ENCODE measurements at regions not wholly inside any gene's neighbourhood (a gene's known extent, or its start where the extent isn't known, plus 50 kb on each side); places are given as distances from the start of the nearest gene placed in this dataset.
"Not testable (repeated sequence)": the region's sequence is repeated elsewhere in the genome, so short reads cannot be mapped to it uniquely, and the experiment has no call there.

DNA sequence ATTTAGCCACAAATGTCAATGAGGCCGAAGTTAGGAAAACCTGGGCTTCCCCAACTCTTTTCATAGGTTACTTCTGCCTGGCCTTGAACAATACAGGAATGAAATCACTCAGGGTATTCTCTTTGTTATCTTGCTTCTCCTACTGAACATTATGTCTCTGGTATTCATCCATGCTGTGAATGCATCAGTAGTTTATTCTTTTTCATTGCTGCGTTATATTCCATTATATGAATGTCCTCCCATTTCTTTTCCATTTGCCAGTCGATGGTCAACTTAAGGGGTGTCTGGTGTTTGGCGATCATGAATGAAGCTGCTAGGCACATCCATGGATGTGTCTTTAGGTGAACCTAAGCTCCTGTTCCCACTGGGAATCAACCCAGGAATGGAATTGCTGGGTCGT lies 128.3 kb downstream of the CRLF3 start:
- H3K27me3 ChIP-seq = peaks cover 0 to 33% of the 10 kb centered on the region in 2 donors
- H3K27ac ChIP-seq = no peak overlapping the region
- H3K4me3 ChIP-seq = no peak overlapping the region
- H3K4me1 ChIP-seq = peaks cover 3 to 20% of the 10 kb centered on the region in 2 donors
- H3K36me3 ChIP-seq = no peaks in the 10 kb centered on the region
- DNase-seq (no peak), ATAC-seq (no peak)
- no peaks in the 10 kb centered on the region for H3K9me3 ChIP-seq
- intact Hi-C loops (cut with DNase I) = no loop called here
- TF ChIP-seq, protein P1, sequence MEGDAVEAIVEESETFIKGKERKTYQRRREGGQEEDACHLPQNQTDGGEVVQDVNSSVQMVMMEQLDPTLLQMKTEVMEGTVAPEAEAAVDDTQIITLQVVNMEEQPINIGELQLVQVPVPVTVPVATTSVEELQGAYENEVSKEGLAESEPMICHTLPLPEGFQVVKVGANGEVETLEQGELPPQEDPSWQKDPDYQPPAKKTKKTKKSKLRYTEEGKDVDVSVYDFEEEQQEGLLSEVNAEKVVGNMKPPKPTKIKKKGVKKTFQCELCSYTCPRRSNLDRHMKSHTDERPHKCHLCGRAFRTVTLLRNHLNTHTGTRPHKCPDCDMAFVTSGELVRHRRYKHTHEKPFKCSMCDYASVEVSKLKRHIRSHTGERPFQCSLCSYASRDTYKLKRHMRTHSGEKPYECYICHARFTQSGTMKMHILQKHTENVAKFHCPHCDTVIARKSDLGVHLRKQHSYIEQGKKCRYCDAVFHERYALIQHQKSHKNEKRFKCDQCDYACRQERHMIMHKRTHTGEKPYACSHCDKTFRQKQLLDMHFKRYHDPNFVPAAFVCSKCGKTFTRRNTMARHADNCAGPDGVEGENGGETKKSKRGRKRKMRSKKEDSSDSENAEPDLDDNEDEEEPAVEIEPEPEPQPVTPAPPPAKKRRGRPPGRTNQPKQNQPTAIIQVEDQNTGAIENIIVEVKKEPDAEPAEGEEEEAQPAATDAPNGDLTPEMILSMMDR (IDR thresholded peaks at IDR 0.05) = no peak

DNA sequence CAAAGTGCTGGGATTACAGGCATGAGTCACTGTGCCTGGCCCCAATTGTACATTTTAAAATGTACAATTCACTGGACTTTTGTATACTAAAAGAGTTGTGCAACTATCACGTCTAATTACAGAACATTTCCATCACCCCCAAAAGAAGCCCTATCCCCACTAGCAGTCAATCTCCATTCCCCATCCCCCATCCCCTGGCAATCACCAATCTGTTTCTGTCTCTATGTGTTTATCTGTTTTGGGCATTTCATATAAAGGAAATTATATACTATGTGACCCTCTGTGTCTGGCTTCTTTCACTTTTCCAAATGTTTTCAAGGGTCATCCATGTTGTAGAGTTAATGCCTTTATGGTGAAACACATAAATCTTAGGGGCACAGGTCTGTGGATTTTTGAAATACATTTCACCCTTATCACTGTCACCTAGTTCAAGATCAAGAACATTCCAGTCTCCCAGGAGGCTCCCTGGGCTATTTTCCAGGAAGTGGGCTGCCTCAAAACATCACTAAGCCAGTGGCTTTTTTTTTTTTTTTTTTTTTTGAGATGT lies 129.2 kb downstream of the CRLF3 start:
- intact Hi-C loops (cut with DNase I) = not testable (repeated sequence)
- H3K27me3 ChIP-seq = peaks cover 0 to 31% of the 10 kb centered on the region in 2 donors

DNA sequence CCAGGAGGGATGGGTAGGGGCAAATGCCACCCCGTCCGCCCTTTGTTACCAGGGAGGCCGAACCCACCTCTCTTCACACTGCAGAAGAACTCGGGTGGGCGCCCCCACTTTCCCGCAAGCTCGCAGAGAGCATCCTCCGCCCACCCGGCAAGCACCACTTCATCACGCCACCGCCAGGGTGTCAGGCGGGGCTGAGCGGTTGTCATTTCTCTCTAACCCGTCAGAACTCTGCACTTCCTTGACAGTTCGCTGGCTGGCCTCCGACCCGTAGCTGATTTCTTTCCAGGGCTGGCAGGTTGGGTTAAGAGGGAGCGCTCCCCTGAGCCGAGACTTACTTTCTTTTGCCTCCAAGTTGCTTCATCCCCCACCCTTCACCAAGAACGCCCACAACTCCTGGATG lies 130.7 kb downstream of the CRLF3 start:
- H3K36me3 ChIP-seq; intact Hi-C loops (cut with DNase I); H3K4me3 ChIP-seq; H3K9me3 ChIP-seq; H3K27ac ChIP-seq: not testable (repeated sequence)
- Histone ChIP-seq H3K4me1 (peaks cover 0 to 20% of the 10 kb centered on the region in 2 donors), H3K27me3 (peaks cover 0 to 21% of the 10 kb centered on the region in 2 donors)
- ATAC-seq (peak; percentile 8), DNase-seq (peak in 1 of 4 donors; percentile 58)
- TF ChIP-seq, protein P1 (IDR thresholded peaks at IDR 0.05) = peak in 1 of 2 donors; percentile 39

More for the DNA sequence above, 129.2 kb downstream of the CRLF3 start:
- H3K4me1 ChIP-seq = peaks cover 0 to 20% of the 10 kb centered on the region in 2 donors
- not testable (repeated sequence) for H3K27ac ChIP-seq, H3K9me3 ChIP-seq, ATAC-seq, H3K4me3 ChIP-seq, DNase-seq, H3K36me3 ChIP-seq

DNA sequence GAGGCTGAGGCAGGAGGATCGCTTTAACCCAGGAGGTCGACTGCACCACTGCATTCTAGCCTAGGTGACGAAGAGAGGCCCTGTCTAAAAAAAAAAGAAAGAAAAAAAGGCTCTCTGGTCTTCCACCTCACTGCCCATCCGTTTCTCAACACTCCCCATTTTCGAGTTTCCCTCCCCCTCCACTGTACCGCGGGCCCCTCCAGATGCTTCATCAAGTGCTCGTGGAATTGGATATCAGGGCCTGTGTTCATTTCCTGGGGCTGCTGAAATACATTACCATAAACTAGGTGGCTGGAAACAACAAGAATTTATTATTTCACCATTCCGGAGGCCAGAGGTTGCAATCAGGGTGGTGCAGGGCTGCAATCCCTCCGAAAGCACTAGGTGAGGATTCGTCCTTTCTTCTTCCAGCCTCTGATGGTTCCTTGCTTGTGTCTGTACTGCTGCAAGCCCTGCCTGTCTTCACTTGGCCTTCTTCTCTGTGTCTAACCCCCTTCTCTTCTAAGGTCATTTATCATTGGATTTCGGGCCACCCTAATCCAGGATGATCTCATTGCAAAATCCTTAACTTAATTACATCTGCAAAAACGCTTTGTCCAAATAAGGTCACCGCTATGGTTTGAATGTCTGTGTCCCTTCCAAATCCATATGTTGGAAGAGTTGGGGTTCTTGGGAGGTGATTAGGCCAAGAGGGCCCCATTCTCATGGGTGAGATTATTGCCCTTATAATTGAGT lies 135.1 kb downstream of the CRLF3 start:
- peaks cover 0 to 10% of the 10 kb centered on the region in 2 donors for H3K4me1 ChIP-seq
- peaks cover 0 to 35% of the 10 kb centered on the region in 2 donors for H3K27me3 ChIP-seq
- ATAC-seq; DNase-seq; H3K27ac ChIP-seq; intact Hi-C loops (cut with DNase I); H3K4me3 ChIP-seq; H3K9me3 ChIP-seq; H3K36me3 ChIP-seq: not testable (repeated sequence)

DNA sequence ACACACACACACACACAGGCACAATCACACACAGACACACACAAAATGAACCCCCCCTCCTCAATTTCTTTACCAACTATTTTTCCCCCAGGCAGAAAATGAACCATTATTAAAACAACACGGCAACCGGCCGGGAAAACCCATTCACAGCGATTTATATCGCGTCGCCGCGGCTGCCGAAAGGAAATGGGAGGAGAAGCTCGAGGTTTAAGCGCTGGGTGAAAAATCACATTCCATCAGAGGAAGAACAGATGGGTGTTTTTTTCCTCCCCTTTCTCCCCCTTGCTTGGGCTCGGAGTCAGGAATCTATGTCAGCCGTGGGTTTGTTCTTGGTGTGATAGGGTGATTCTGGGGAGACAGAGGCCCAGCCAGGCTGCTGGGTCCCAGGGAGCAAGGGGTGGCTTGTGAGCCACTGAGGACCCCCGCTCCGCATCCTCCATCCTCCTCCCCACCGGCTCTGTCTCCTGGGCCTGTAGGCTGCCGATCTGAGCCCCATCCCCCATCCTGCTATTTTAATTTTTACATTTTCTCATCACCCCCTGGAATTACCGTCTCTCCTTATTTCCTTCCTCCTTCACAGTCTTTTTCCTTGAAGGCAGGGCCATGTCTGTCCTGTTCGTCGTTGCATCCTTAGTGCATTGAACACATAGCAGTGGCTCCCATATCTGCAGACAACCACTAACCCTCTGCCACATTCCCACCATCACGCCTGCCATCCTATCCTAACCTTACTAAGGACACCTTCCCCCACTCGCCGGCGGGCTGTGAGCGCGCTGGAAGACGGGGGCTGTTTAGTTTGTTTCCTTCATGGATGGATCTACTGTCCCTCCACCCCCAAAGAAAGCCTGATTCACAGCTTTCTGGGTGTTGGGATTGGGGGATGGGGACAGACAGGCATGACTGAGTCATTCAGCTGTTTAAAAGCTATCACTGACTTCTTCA lies 137.7 kb downstream of the CRLF3 start:
- H3K36me3 ChIP-seq; intact Hi-C loops (cut with DNase I); DNase-seq; H3K9me3 ChIP-seq; H3K4me1 ChIP-seq; H3K27ac ChIP-seq; H3K4me3 ChIP-seq: not testable (repeated sequence)
- ATAC-seq = peak; percentile 18
- peaks cover 0 to 18% of the 10 kb centered on the region in 2 donors for H3K27me3 ChIP-seq

DNA sequence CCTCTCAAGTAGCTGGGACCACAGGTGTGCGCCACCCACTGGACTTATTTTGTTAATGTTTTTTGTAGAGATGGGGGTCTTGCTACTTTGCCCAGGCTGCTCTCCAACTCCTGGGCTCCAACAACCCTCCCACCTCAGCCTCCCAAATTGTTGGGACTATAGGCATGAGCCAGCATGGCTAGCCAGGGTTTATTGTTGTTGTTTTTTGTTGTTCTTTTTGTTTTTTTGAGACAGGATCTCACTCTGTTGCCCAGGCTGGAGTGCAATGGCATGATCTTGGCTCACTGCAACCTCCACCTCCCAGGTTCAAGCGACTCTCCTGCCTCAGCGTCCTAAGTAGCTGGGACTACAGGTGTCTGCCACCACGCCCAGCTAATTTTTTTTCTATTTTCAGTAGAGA lies 142.2 kb downstream of the CRLF3 start:
- H3K9me3 ChIP-seq; DNase-seq; H3K36me3 ChIP-seq; ATAC-seq; H3K4me1 ChIP-seq; H3K27ac ChIP-seq; H3K4me3 ChIP-seq; intact Hi-C loops (cut with DNase I): not testable (repeated sequence)
- H3K27me3 ChIP-seq = peaks cover 0 to 12% of the 10 kb centered on the region in 2 donors

DNA sequence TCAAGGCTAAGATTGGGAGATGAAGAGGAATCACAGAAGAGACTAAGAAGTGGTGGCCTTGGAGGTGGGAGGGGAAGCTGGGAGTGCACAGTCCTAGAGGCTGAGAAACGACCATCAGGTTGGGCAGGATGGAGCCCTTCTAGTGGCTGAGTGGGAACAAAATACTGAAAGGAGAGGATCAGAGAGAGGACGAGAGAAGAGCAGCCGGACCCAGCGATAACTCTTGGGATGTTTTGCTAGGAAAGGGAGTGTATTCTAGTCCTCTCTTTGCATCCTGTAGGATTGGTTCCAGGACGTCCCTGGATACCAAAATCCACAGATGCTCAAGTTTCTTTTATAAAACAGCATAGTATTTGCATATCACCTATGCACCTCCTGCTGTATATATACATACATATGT lies 143.8 kb downstream of the CRLF3 start:
- H3K27ac ChIP-seq; intact Hi-C loops (cut with DNase I); DNase-seq; ATAC-seq; H3K4me3 ChIP-seq; H3K27me3 ChIP-seq; H3K36me3 ChIP-seq; H3K4me1 ChIP-seq: not testable (repeated sequence)
- H3K9me3 ChIP-seq = peaks cover 0 to 18% of the 10 kb centered on the region in 2 donors

Measured in left lung (tissue), 4 donors.